Heart left ventricle (tissue), 13 donors: ENCODE measurements at regions not wholly inside any gene's neighbourhood (a gene's known extent, or its start where the extent isn't known, plus 50 kb on each side); places are given as distances from the start of the nearest gene placed in this dataset.

Source experiments
- POLR2A ChIP-seq, 2 donors: fragments of 450-650 bp; IDR thresholded peaks; one replicate each; pipeline ENCODE4 v1.6.1; 2017; ENCODE audit warnings: antibody characterized with exemption in 2 of 2, mild to moderate bottlenecking in 2 of 2, moderate library complexity in 2 of 2
- TF ChIP-seq, protein P1 (sequence below), 12 donors: fragments of 200-600 bp; sonication (generic) in 4 of 12; IDR thresholded peaks; one replicate each; pipeline versions ENCODE4 v1.5.0 to v1.8.0; 2018 to 2022; ENCODE audit warnings: antibody characterized with exemption in 12 of 12, mild to moderate bottlenecking in 5 of 12
- donor health status: ischemic (EF 13 %, LVEDD 7.1; RV severe dilation, severe dysfunction).
- donor health status: DM: no; HTN: yes; CAD: no.
- donor health status: DM: no; HTN: no; CAD: no.
- donor health status: ischemic (EF 25% LVEDD 6.9; RV normal size, moderate dysfunction).
- donor health status: ischemic (EF 25% LVEDD 5.7; RV mildly dilated, moderate dysfunction).
- donor health status: ischemic (EF 35%, LVEDD 5.7; RV mildly dilated, moderate dysfunction).
- donor health status: nonischemic (EF 11% LVEDD 7.7; RV severe dilation, severe dysfunction).
- donor health status: DM: yes; HTN: yes; CAD: no.
- donor health status: PGD.
- donor health status: ischemic (EF 29% LVEDD 5.4; RV normal size, mild dysfunction).
- donor health status: nonischemic (EF 23%, LVEDD 6.1; RV moderate dilation, normal function).

DNA sequence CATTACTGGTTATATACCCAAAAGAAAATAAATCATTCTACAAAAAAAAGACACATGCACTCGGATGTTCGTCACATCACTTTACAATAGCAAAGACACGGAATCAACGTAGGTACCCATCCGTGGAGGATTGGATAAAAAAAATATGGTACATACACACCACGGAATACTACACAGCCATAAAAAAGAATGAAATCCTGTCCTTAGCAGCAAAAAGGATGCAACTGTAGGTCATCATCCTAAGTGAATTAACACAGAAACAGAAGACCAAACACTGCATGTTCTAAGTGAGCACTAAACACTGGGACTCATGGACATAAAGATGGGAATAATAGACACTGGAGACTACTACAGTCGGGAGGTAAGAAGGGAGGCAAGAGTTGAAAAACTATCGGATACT, 148.6 kb downstream of the CHD1L start:
- TF ChIP-seq, protein P1, sequence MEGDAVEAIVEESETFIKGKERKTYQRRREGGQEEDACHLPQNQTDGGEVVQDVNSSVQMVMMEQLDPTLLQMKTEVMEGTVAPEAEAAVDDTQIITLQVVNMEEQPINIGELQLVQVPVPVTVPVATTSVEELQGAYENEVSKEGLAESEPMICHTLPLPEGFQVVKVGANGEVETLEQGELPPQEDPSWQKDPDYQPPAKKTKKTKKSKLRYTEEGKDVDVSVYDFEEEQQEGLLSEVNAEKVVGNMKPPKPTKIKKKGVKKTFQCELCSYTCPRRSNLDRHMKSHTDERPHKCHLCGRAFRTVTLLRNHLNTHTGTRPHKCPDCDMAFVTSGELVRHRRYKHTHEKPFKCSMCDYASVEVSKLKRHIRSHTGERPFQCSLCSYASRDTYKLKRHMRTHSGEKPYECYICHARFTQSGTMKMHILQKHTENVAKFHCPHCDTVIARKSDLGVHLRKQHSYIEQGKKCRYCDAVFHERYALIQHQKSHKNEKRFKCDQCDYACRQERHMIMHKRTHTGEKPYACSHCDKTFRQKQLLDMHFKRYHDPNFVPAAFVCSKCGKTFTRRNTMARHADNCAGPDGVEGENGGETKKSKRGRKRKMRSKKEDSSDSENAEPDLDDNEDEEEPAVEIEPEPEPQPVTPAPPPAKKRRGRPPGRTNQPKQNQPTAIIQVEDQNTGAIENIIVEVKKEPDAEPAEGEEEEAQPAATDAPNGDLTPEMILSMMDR (IDR thresholded peaks at IDR 0.05): no peak
- TF ChIP-seq POLR2A (IDR thresholded peaks at IDR 0.05): no peak
